Left hindlimb (tissue), 1 donor: ENCODE measurements at regions not wholly inside any gene's neighbourhood (a gene's known extent, or its start where the extent isn't known, plus 50 kb on each side); places are given as distances from the start of the nearest gene placed in this dataset.
A peak's percentile ranks its signal among the peaks of the same experiment; 100 is the strongest.

Experiments
- DNase-seq: peaks from one replicate; pipeline ENCODE4 v3.0.0-alpha.2; 2018

- no peak for DNase-seq
Measured at GRCh38 chr12:42846782-42847181, 257.2 kb upstream of the PRICKLE1 start.

DNA sequence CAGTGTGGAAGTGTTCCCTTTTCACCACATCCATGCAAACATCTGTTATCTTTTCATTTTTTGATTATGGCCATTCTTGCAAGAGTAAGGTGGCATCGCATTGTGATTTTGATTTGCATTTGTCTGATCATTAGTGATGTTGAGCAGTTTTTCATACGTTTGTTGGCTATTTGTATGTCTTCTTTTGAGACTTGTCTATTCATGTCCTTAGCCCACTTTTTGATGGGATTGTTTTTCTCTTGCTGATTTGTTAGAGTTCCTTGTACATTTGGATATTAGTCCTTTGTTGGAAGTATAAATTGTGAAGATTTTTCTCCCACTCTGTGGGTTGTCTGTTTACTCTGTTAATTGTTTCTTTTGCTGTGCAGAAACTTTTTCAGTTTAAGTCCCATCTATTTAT, 244.5 kb upstream of the PRICKLE1 start:
- no peak for DNase-seq

- DNase-seq, result no peak
Measured at GRCh38 chr12:42828836-42829235, 239.3 kb upstream of the PRICKLE1 start.

GRCh38 chr12:42824327-42824726, 234.8 kb upstream of the PRICKLE1 start:
- DNase-seq, result no peak

GRCh38 chr12:42823679-42824078, 234.1 kb upstream of the PRICKLE1 start:
- DNase-seq, result no peak

DNA sequence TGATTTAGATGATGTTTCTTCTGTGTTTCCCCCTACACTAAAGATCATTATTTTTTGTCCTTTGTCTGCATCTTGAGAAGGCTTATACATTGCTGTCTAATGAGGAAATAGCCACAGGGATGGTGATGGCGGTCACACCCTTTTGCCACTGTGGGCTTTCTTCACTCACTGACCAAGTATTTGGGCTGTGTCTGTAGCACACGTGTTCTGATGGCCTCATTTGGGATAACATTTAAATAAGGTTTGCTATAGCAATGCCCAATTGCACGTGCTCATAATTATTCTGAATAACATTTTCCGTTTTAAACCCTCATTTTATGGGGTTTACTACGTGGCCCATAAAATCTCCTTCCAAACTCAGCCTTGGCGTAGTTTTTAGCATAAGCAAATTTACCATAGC, 230.3 kb upstream of the PRICKLE1 start:
- no peak for DNase-seq

- no peak for DNase-seq
Measured at GRCh38 chr12:42815068-42815467, 225.5 kb upstream of the PRICKLE1 start.

DNA sequence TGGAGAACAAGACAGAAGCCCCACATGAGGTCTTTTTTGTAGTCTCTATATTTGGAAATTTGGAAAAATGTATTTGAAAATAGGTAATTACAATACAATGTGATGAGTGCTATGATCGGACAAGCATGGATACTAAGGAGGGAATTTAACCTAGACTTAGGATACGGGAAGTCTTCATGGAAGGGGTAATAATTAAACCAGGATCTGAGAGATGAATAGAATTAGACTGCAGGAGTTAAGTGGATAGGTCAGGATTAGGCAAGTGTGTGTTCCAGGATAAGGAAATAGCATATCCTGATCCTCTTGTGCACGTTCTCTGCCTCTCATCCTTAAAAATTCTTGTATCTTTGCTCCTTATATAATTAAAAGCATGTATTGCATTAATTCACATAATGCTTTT, 223.3 kb upstream of the PRICKLE1 start:
- no peak for DNase-seq

DNA sequence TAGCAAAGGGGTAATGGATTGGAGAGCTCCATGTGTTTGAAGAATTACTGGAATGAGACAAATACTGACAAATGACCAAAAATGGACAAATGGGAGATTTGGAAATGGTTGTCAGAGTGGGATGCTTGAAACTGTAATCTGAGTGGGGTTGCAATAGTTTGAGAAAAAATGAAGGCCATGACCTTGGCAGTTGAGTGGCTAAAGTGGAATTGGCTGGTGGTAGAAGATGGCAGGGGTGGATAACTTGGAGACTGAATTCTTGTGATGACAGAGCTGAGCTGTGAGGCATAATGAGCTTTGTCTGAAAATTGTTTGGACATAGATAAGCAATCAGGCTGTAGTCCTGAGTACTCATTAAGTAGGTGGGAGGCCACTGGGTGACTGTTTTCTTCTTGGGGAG, 222.5 kb upstream of the PRICKLE1 start:
- DNase-seq, result no peak

- DNase-seq, result no peak
Measured at GRCh38 chr12:42810006-42810405, 220.5 kb upstream of the PRICKLE1 start.

GRCh38 chr12:42809226-42809625, 219.7 kb upstream of the PRICKLE1 start:
- DNase-seq, result no peak

- no peak for DNase-seq
Measured at GRCh38 chr12:42807766-42808165, 218.2 kb upstream of the PRICKLE1 start.

DNA sequence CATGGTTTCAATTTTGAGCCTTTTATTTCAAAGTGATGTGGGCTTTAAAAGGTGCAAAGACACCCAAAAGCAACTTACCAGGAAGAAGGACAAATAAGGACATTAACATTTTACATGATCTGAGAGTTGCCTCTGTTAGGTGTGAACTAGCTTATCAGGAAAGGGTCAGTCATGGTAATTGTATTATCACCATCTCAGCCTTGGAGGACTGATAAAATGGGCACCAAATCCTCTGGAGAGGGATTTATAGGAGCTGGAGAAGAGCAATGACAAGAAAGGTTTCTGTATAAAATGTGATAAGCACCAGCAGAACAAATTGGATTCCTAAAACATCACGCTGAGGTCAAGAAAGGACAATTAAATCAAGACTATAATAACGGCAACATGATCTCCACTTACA, 217.7 kb upstream of the PRICKLE1 start:
- DNase-seq, result no peak

GRCh38 chr12:42804928-42805327, 215.4 kb upstream of the PRICKLE1 start:
- no peak for DNase-seq

DNA sequence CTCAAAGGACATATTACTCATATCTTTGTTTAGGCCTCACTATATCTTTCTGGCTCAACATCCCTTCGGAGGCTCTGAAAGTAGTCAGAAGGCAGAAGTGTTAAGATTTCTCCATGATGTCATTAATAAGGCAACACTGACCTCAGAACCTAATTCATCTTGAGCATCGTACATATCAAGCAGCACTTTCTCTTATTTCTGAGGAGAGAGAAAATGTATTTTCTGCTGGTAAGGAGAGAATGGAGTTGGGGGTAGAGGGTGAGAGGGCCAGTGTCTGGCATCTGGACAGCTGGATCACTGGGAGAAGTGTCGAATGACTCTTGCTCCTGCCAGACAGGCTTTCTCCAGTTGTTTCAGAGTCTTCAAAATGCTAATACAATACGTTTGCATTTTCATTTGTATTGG, 213.2 kb upstream of the PRICKLE1 start:
- peak; percentile 54 for DNase-seq

GRCh38 chr12:42801271-42801670, 211.7 kb upstream of the PRICKLE1 start:
- DNase-seq, result no peak

DNA sequence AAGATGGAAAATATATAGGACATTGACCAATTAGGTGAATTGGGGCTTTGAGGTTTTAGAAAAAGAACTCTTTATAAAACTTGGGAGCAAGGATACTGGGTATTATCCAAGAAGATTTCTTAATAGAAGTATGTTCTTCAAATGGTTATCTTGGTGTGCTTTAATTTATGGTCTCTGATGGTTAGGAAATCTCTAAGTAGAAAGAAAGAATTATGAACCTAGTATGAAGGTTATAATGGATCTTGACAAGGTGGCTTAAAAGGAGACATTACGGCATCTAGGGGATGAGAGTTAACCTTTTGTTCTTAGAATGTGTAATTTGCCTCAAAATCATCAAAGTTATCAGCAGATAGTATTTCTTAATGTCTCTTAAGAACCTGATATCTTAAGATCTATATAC, 210.4 kb upstream of the PRICKLE1 start:
- no peak for DNase-seq

- DNase-seq, result no peak
Measured at GRCh38 chr12:42798811-42799438, 209.4 kb upstream of the PRICKLE1 start.

DNA sequence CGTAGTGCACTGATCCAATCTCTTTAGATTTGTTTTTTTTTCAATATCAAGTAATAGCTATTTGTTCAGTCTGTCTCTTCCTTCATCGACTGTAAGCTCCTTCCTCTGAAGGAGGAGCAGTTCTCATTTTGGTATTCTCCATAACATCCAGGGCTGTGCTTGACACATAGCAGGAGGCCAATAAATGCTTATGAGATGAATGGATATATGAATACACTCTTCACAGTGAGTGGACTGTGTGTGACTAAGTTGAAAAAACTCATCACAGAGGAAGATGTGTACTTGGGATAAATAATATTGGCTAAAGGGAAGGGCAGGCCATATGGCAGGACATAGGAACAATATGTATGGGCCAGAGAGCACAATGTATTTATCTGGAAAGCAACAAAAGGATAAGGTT, 205.3 kb upstream of the PRICKLE1 start:
- DNase-seq, result no peak

DNA sequence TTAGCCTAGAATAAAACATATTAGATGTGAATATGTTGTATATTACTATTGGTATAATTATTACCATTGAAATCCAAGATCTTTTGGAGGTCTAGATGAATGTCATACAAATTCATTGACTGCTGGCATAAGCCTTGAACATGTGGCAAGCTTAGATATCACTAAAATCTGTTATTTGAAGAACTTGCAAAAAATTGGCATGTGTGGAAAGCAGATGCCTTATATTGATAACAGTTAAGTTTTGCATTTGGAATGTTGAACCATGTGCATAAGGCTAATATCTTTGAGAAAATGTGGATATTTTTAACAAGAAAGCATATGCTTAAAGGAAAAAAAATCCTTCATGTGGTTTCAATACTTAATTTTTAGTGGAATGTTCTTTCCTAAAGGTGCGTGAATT, 203.6 kb upstream of the PRICKLE1 start:
- no peak for DNase-seq

DNA sequence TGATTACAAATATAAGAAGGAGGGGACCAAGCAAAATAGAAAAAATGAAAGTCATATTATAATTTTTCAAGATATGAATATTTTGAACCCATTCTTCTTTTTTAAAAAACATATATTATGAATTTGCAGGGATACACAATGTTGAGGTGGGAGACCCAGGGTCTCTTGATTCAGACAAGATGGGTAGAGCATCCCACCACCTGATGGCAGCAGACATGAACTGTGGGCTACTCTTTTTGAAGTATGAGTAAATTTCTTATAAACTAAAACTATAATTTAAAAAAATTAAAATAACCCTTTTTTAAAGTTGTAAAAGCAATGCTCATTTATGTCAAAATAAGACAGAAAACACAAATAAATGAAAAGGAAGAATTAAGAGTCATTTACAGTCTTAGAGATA, 202.7 kb upstream of the PRICKLE1 start:
- DNase-seq, result no peak

GRCh38 chr12:42791399-42791798, 201.9 kb upstream of the PRICKLE1 start:
- DNase-seq, result no peak

DNA sequence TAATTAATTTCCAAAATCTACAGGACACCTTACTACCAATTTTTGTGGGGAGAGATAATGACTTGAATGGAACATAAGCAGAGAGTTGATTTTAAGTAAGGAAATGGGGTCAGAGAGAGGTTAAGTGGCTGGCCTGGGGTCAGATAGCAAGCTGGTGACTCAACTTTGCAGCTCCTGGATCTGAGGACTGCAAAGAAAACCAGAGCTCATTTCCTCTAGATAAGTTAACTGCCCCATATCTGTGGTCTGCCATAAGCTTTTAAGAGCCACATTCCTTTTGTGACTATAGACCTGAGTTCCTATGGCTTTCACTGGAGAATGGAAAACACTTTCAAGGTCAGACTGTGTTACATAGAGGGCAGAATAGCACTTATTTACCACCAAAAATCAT, 201.2 kb upstream of the PRICKLE1 start:
- no peak for DNase-seq

DNA sequence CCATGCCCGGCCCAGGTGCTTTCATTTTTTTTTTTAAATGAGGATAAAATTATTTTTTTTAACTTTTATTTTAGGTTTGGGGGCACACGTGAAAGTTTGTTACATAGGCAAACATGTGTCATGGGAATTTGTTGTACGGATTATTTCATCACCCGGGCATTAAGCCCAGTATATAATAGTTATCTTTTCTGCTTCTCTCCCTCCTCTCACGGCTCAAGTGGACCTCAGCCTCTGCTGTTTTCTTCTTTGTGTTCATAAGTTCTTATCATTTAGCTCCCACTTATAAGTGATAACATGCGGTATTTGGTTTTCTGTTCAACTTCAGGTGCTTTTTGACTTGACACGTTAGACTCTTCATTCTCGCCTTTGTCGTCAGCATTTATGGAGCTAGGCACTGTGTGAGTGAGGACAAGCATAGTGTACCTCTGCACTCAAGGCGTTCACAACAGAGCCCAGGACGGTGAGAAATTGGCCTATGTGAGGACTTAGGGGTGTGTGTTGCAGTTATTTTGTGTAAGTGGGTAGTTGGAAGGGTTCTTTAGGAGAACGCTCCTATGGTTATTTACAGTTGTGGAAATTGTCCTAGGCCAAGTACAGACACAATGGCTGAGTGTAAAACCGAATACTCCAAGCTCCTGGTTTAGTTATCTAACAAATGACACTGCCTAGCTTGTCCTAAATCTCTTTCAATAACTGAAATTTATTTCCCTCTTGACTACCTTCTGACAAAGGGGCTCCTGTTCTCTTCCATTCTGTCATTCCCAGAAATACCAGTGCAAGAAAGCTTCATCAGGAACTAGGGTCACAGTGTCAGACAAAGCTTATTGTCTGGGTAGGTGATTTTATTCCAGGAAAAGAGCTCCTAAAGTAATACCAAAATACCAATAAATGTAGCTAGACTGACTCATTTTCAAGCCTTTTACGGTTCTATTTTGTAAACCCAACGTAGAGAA, 200.5 kb upstream of the PRICKLE1 start:
- no peak for DNase-seq
